Epithelial cell of proximal tubule (primary cell): ENCODE measurements at regions not wholly inside any gene's neighbourhood (a gene's known extent, or its start where the extent isn't known, plus 50 kb on each side); places are given as distances from the start of the nearest gene placed in this dataset.

Experiments
- DNase-seq: peaks from one replicate; pipeline ENCODE4 v3.0.0-alpha.2; 2011; ENCODE audit warnings: low read depth
- H3K4me3 ChIP-seq: 2 replicates; pipeline ENCODE4 v1.5.1; 2011; ENCODE audit warnings: low read depth, mild to moderate bottlenecking, low read length
- TF ChIP-seq, protein P1 (sequence below): conservative IDR thresholded peaks from 2 replicates; pipeline ENCODE4 v1.5.1; 2012; ENCODE audit warnings: low read depth, mild to moderate bottlenecking, low read length

- H3K4me3 ChIP-seq: no peak overlapping the region
- TF ChIP-seq, protein P1, sequence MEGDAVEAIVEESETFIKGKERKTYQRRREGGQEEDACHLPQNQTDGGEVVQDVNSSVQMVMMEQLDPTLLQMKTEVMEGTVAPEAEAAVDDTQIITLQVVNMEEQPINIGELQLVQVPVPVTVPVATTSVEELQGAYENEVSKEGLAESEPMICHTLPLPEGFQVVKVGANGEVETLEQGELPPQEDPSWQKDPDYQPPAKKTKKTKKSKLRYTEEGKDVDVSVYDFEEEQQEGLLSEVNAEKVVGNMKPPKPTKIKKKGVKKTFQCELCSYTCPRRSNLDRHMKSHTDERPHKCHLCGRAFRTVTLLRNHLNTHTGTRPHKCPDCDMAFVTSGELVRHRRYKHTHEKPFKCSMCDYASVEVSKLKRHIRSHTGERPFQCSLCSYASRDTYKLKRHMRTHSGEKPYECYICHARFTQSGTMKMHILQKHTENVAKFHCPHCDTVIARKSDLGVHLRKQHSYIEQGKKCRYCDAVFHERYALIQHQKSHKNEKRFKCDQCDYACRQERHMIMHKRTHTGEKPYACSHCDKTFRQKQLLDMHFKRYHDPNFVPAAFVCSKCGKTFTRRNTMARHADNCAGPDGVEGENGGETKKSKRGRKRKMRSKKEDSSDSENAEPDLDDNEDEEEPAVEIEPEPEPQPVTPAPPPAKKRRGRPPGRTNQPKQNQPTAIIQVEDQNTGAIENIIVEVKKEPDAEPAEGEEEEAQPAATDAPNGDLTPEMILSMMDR: no peak
- DNase-seq: no peak
These were observed 167.1 kb downstream of the ZFP36L2 start for GRCh38 chr2:43059183-43059897.

- DNase-seq: no peak
- TF ChIP-seq, protein P1: no peak
- H3K4me3 ChIP-seq: no peak overlapping the region
These were observed 167.7 kb downstream of the ZFP36L2 start for GRCh38 chr2:43058726-43059110.

- TF ChIP-seq, protein P1: no peak
- no peak for DNase-seq
- no peak overlapping the region for H3K4me3 ChIP-seq
These were observed 168.4 kb downstream of the ZFP36L2 start for GRCh38 chr2:43057742-43058725.

- H3K4me3 ChIP-seq: no peak overlapping the region
- no peak for DNase-seq
- TF ChIP-seq, protein P1: no peak
These were observed 169.2 kb downstream of the ZFP36L2 start for GRCh38 chr2:43057026-43057741.

- TF ChIP-seq, protein P1: no peak
- no peak for DNase-seq
- H3K4me3 ChIP-seq: no peak overlapping the region
These were observed 170.4 kb downstream of the ZFP36L2 start for GRCh38 chr2:43055985-43056384.

- H3K4me3 ChIP-seq: no peak overlapping the region
- TF ChIP-seq, protein P1: no peak
- DNase-seq: no peak
These were observed 171.1 kb downstream of the ZFP36L2 start for GRCh38 chr2:43055086-43055912.
